HG03469 (cell line): ENCODE measurements at regions not wholly inside any gene's neighbourhood (a gene's known extent, or its start where the extent isn't known, plus 50 kb on each side); places are given as distances from the start of the nearest gene placed in this dataset.

ENCODE experiments used
- ATAC-seq: cut with Tn5 transposase; IDR thresholded peaks from one replicate; pipeline ENCODE4 v1.9.1; 2021; ENCODE audit warnings: mild to moderate bottlenecking, moderate library complexity, moderate number of reproducible peaks; ENCODE audit not compliant: unreplicated experiment

- no peak for ATAC-seq
Measured at GRCh38 chr3:1036207-1036826, 56.5 kb upstream of the CNTN6 start.

DNA sequence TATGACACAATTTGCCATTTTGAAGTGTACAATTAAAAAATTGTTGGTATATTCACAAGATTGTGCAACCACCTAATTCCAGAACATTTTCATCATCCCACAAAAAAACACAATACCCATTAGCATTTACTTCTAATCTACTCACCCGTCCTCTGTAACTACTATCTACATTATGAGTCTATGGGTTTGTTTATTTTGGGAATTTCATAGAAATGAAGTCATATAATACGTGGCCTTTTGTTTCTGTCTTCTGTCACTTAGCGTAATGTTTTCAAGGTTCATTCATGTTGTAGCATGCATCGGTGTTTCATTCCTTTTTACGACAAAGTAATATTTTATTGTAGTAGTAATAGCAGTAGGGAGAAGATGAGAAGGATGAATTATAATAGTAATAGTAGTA is 55.2 kb upstream of the CNTN6 start:
- no peak for ATAC-seq
